Ishikawa (cell line): ENCODE measurements at regions not wholly inside any gene's neighbourhood (a gene's known extent, or its start where the extent isn't known, plus 50 kb on each side); places are given as distances from the start of the nearest gene placed in this dataset.

Source experiments
- CREB1 ChIP-seq: IDR thresholded peaks from 2 replicates; pipeline ENCODE4 v1.6.1; 2012; ENCODE audit warnings: low read depth
- EP300 ChIP-seq: IDR thresholded peaks from 2 replicates; pipeline ENCODE4 v1.6.1; 2012; ENCODE audit warnings: borderline replicate concordance
- NFIC ChIP-seq: IDR thresholded peaks from 2 replicates; pipeline ENCODE4 v1.6.1; 2012
- RAD21 ChIP-seq: IDR thresholded peaks from 2 replicates; pipeline ENCODE4 v1.6.1; 2012; ENCODE audit warnings: low read depth
- TAF1 ChIP-seq: IDR thresholded peaks from 2 replicates; pipeline ENCODE4 v1.6.1; 2012; ENCODE audit warnings: low read depth, mild to moderate bottlenecking
- TEAD4 ChIP-seq: IDR thresholded peaks from 2 replicates; pipeline ENCODE4 v1.6.1; 2012
- USF1 ChIP-seq: IDR thresholded peaks from 2 replicates; pipeline ENCODE4 v1.6.1; 2012
- YY1 ChIP-seq: IDR thresholded peaks from 2 replicates; pipeline ENCODE4 v1.6.1; 2012; ENCODE audit warnings: low read depth
- ZBTB7A ChIP-seq: IDR thresholded peaks from 2 replicates; pipeline ENCODE4 v1.6.1; 2012; ENCODE audit warnings: low read depth
- TF ChIP-seq, protein P1 (sequence below): IDR thresholded peaks from 2 replicates; pipeline ENCODE4 v1.6.1; 2012
- TF ChIP-seq, protein P2 (sequence below): IDR thresholded peaks from 2 replicates; pipeline ENCODE4 v1.6.1; 2012; ENCODE audit warnings: low read depth, mild to moderate bottlenecking

- no peak for TF ChIP-seq EP300
- TF ChIP-seq, protein P1, sequence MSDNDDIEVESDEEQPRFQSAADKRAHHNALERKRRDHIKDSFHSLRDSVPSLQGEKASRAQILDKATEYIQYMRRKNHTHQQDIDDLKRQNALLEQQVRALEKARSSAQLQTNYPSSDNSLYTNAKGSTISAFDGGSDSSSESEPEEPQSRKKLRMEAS = no peak
- no peak for TF ChIP-seq USF1
- TF ChIP-seq, protein P2, sequence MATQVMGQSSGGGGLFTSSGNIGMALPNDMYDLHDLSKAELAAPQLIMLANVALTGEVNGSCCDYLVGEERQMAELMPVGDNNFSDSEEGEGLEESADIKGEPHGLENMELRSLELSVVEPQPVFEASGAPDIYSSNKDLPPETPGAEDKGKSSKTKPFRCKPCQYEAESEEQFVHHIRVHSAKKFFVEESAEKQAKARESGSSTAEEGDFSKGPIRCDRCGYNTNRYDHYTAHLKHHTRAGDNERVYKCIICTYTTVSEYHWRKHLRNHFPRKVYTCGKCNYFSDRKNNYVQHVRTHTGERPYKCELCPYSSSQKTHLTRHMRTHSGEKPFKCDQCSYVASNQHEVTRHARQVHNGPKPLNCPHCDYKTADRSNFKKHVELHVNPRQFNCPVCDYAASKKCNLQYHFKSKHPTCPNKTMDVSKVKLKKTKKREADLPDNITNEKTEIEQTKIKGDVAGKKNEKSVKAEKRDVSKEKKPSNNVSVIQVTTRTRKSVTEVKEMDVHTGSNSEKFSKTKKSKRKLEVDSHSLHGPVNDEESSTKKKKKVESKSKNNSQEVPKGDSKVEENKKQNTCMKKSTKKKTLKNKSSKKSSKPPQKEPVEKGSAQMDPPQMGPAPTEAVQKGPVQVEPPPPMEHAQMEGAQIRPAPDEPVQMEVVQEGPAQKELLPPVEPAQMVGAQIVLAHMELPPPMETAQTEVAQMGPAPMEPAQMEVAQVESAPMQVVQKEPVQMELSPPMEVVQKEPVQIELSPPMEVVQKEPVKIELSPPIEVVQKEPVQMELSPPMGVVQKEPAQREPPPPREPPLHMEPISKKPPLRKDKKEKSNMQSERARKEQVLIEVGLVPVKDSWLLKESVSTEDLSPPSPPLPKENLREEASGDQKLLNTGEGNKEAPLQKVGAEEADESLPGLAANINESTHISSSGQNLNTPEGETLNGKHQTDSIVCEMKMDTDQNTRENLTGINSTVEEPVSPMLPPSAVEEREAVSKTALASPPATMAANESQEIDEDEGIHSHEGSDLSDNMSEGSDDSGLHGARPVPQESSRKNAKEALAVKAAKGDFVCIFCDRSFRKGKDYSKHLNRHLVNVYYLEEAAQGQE = no peak
- TF ChIP-seq TAF1 = no peak
- TF ChIP-seq YY1 = no peak
- TF ChIP-seq NFIC = no peak
- TF ChIP-seq RAD21 = no peak
- TF ChIP-seq TEAD4 = no peak
- no peak for TF ChIP-seq CREB1
- no peak for TF ChIP-seq ZBTB7A
These were observed 521.0 kb upstream of the IGFBP7 start for GRCh38 chr4:57631147-57631546.
